Fibroblast of the aortic adventitia (primary cell): ENCODE measurements at regions not wholly inside any gene's neighbourhood (a gene's known extent, or its start where the extent isn't known, plus 50 kb on each side); places are given as distances from the start of the nearest gene placed in this dataset.

Experiments used
- DNase-seq: peaks from one replicate; pipeline ENCODE4 v3.0.0-alpha.2; 2010; ENCODE audit warnings: low read depth
- H3K4me3 ChIP-seq: 2 replicates; pipeline ENCODE4 v1.5.1; 2011; ENCODE audit warnings: low read depth, mild to moderate bottlenecking, control low read depth, low read length, moderate library complexity
- TF ChIP-seq, protein P1 (sequence below): IDR thresholded peaks from 2 replicates; pipeline ENCODE4 v1.5.1; 2011; ENCODE audit warnings: mild to moderate bottlenecking, low read length, control low read depth, inconsistent platforms; ENCODE audit not compliant: insufficient read depth

DNA sequence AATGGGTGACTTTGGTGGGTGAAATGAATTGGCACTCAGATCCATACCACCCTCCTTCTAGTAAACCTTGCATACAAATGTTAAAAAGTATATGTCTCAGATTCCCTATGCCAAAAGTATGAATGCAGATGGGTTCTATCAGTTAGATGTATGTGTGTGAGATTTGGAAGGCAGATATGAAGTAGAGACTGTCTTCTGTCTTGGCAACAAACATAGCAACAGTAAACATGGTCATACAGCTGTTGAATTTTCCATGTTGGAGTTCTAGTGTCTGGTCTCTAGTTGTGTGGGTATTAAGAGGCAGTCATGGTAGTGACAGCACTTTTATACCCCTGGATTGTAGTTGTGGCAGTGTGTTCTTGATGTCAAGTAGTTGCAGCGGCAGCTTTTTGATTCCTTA is 125.6 kb upstream of the PITX1 start:
- TF ChIP-seq, protein P1, sequence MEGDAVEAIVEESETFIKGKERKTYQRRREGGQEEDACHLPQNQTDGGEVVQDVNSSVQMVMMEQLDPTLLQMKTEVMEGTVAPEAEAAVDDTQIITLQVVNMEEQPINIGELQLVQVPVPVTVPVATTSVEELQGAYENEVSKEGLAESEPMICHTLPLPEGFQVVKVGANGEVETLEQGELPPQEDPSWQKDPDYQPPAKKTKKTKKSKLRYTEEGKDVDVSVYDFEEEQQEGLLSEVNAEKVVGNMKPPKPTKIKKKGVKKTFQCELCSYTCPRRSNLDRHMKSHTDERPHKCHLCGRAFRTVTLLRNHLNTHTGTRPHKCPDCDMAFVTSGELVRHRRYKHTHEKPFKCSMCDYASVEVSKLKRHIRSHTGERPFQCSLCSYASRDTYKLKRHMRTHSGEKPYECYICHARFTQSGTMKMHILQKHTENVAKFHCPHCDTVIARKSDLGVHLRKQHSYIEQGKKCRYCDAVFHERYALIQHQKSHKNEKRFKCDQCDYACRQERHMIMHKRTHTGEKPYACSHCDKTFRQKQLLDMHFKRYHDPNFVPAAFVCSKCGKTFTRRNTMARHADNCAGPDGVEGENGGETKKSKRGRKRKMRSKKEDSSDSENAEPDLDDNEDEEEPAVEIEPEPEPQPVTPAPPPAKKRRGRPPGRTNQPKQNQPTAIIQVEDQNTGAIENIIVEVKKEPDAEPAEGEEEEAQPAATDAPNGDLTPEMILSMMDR, result no peak
- no peak overlapping the region for H3K4me3 ChIP-seq
- no peak for DNase-seq

DNA sequence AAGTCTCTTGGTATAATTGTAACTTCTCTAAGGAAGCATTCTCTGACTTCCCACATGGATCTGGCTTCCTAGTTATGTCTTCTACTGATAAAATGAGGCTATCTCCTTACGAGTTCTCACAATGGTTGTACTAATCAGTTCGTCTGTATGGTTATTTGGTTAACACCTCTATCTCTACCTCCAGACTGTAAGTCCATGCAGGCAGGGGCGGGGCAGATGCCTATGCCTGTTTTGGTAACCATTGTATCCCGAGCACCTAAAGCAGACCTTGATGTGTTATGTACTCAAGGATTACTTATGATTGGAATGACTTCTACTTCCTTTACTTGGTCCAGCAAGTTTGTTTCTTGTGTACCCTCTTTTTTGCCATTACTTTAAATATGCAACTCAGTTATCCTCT is 125.0 kb upstream of the PITX1 start:
- H3K4me3 ChIP-seq, result no peak overlapping the region
- no peak for DNase-seq
- TF ChIP-seq, protein P1, result no peak

DNA sequence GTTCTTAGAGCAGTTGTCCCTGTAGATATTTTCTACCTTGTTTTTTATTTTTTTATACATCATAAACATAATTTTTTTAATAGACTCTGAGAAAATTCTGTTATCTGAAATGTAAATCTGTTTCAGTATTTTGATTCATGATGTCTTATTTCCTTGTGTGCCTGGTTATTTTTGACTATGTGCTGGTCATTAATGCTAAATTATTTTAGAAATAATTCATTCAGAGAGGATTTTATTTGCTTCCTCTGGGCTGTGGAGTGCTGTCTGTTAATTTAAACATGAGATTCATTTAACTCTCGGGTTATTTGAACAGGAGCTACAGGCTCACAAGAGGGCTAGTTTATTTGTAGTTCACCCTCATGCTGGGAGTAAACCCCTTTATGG is 124.3 kb upstream of the PITX1 start:
- no peak overlapping the region for H3K4me3 ChIP-seq
- DNase-seq, result no peak
- TF ChIP-seq, protein P1, result no peak

DNA sequence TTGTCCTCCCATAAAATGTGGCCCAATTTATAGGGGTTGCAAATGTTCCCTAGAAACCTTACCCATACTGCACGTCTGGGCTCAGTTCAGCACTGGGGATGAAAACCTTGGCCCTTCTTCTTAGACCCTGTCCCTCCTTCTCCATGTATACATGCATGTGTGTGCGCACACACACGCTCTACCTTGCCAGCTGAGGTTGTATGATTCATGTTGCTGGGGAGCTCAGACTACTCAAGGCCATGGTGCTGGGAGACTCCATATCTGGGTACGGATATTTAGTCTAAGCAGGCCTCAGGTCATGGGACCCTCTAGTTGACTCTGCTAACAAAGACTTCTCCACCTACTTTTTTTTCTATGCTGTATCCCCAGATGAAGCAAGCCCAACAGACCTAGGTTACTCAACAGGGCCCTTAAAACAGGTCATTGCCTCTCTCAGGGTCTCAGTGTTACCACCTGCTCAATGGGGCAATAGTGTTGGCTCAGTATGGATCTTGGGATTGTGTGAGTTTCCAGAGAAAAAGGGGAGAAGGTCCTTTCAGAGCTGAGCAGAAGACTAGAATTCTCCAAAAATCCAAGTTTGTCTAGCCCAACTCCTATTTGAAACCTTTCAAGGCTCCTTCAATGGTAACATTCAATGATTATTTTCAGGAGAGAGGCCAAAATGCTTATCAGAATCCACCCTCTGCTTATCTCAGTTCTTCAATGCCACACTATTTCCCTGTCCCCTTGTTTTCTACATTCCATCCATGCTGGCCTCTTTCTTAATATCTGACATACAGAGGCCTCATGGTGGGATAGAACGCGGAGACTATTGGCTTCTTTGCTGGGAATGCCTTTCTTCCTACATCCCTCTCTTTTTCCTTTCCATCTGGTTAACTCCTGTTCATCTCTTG is 123.6 kb upstream of the PITX1 start:
- DNase-seq, result no peak
- TF ChIP-seq, protein P1, result no peak

DNA sequence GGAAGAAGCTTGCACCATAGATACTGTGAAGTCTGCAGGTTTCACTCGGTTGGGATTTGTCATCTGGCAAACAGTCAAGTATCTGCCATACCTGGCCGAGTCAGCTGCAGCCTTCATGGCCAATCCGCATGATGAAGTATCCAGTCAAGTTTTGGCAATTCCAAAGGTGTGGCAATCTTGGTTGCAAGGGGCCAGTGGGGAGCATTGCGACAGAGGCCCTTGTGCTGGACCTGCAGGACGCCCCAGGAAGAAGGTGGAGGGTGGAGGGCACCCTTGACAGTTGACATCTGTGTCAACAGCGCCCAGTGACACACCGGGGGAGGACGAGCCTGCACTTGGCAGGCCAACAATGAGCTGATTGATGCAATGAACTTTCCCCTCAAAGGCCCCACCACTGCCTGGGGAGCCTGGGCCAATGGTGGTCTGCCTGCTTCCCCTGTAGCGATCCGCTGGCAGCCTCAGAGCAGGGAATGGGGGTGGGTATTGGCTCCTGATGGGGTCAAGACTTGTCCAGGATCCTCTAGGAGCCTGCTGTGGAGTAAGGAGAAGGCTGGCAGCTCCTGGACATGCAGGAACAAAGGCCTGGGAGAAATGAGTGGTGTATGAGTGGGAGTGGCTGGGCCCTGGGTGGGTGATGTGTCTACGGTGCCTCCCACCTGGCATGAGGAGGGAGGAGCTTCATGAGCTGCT is 122.8 kb upstream of the PITX1 start:
- TF ChIP-seq, protein P1, result no peak

More for the DNA sequence above, 123.6 kb upstream of the PITX1 start:
- no peak overlapping the region for H3K4me3 ChIP-seq

DNA sequence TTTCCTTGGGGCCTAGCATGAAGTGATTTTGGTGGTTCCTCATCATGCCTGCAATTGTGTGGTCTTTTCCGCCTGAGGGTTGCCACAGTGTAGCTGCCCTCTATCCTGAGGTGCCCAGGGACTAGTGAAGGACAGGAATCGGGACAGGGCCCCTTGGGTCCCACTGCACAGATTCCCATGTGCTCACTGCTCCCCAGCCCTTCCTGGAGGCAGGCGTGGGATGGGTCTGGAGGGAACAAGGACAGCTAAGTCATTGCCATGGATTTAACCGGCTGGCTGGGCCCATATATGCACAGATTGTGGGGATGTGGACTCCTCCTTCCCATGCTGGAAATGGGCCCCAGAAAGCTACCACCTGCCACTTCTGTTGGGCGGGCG is 122.3 kb upstream of the PITX1 start:
- no peak for DNase-seq
- H3K4me3 ChIP-seq, result no peak overlapping the region
- TF ChIP-seq, protein P1, result no peak

More for the DNA sequence above, 122.8 kb upstream of the PITX1 start:
- H3K4me3 ChIP-seq, result no peak overlapping the region
- no peak for DNase-seq
